ENCODE measurements at regions not wholly inside any gene's neighbourhood (a gene's known extent, or its start where the extent isn't known, plus 50 kb on each side); places are given as distances from the start of the nearest gene placed in this dataset.

GRCh38 chr2:20125164-20125563, 73.7 kb upstream of the LAPTM4A start:
- Mint-ChIP-seq H3K9me3 (no peaks in the 10 kb centered on the region), H3K27me3 (peaks cover 11% of the 10 kb centered on the region), H3K4me1 (ENCODE audit: low read depth) (no peaks in the 10 kb centered on the region), H3K36me3 (ENCODE audit: low read depth) (no peaks in the 10 kb centered on the region), H3K27ac (no peak overlapping the region), H3K4me3 (no peak overlapping the region)
- Histone ChIP-seq H3K9me3 (ENCODE audit: control insufficient read depth in 1 of 2, insufficient read depth in 1 of 2, low read length in 2 of 2) (no peaks in the 10 kb centered on the region), H3K4me1 (ENCODE audit: insufficient read depth, low read length) (no peaks in the 10 kb centered on the region), H3K27me3 (ENCODE audit: control insufficient read depth in 1 of 2, insufficient read depth in 2 of 2, low read length in 2 of 2) (peaks cover 0 to 4% of the 10 kb centered on the region in 2 experiments), H3K27ac (ENCODE audit: low read depth in 1 of 2, low read length in 2 of 2) (no peak overlapping the region), H3K4me3 (ENCODE audit: low read length) (no peak overlapping the region), H3K36me3 (ENCODE audit: insufficient read depth, low read length) (no peaks in the 10 kb centered on the region)
- CTCF ChIA-PET: no interaction called here
- POLR2A ChIA-PET: no interaction called here
- TF ChIP-seq CTCF (IDR thresholded peaks at IDR 0.05): no peak
- no peak for ATAC-seq (ENCODE audit: poor library complexity)
- intact Hi-C loops (cut with DNase I, micrococcal nuclease): no loop called here
- DNase-seq: no peak

GRCh38 chr2:20123871-20124594, 72.6 kb upstream of the LAPTM4A start:
- Histone ChIP-seq H3K27me3 (ENCODE audit: control insufficient read depth in 1 of 2, insufficient read depth in 2 of 2, low read length in 2 of 2) (peaks cover 0 to 4% of the 10 kb centered on the region in 2 experiments), H3K9me3 (ENCODE audit: control insufficient read depth in 1 of 2, insufficient read depth in 1 of 2, low read length in 2 of 2) (no peaks in the 10 kb centered on the region), H3K4me3 (ENCODE audit: low read length) (no peak overlapping the region), H3K4me1 (ENCODE audit: insufficient read depth, low read length) (no peaks in the 10 kb centered on the region), H3K36me3 (ENCODE audit: insufficient read depth, low read length) (no peaks in the 10 kb centered on the region), H3K27ac (ENCODE audit: low read depth in 1 of 2, low read length in 2 of 2) (no peak overlapping the region)
- CTCF ChIA-PET: no interaction called here
- intact Hi-C loops (cut with DNase I, micrococcal nuclease): no loop called here
- peaks cover 7% of the 10 kb centered on the region for H3K27me3 Mint-ChIP-seq
- POLR2A ChIA-PET: no interaction called here
- no peak for TF ChIP-seq CTCF (IDR thresholded peaks at IDR 0.05)
- H3K27ac Mint-ChIP-seq: no peak overlapping the region
- no peaks in the 10 kb centered on the region for H3K9me3 Mint-ChIP-seq
- no peak overlapping the region for H3K4me3 Mint-ChIP-seq
- DNase-seq (no peak), ATAC-seq (ENCODE audit: poor library complexity) (no peak)
- H3K36me3 Mint-ChIP-seq (ENCODE audit: low read depth): no peaks in the 10 kb centered on the region
- H3K4me1 Mint-ChIP-seq (ENCODE audit: low read depth): no peaks in the 10 kb centered on the region

- H3K4me1 ChIP-seq (ENCODE audit: insufficient read depth, low read length): no peaks in the 10 kb centered on the region
- ATAC-seq (ENCODE audit: poor library complexity) (no peak), DNase-seq (no peak)
- H3K9me3 ChIP-seq (ENCODE audit: control insufficient read depth in 1 of 2, insufficient read depth in 1 of 2, low read length in 2 of 2): peaks cover 0 to 5% of the 10 kb centered on the region in 2 experiments
- intact Hi-C loops (cut with DNase I, micrococcal nuclease): no loop called here
- Mint-ChIP-seq H3K27me3 (peaks cover 7% of the 10 kb centered on the region), H3K36me3 (ENCODE audit: low read depth) (no peaks in the 10 kb centered on the region), H3K27ac (no peak overlapping the region), H3K4me3 (no peak overlapping the region), H3K9me3 (no peaks in the 10 kb centered on the region), H3K4me1 (ENCODE audit: low read depth) (no peaks in the 10 kb centered on the region)
- H3K27me3 ChIP-seq (ENCODE audit: control insufficient read depth in 1 of 2, insufficient read depth in 2 of 2, low read length in 2 of 2): peaks cover 0 to 4% of the 10 kb centered on the region in 2 experiments
- H3K36me3 ChIP-seq (ENCODE audit: insufficient read depth, low read length): no peaks in the 10 kb centered on the region
- TF ChIP-seq CTCF (IDR thresholded peaks at IDR 0.05): no peak
- ChIA-PET CTCF (no interaction called here), POLR2A (no interaction called here)
- H3K27ac ChIP-seq (ENCODE audit: low read depth in 1 of 2, low read length in 2 of 2): no peak overlapping the region
- no peak overlapping the region for H3K4me3 ChIP-seq (ENCODE audit: low read length)
Observed at GRCh38 chr2:20122864-20123263, 71.4 kb upstream of the LAPTM4A start.

Measured in CD4-positive, alpha-beta T cell (primary cell).